Naive thymus-derived CD8-positive, alpha-beta T cell (primary cell): ENCODE measurements at regions not wholly inside any gene's neighbourhood (a gene's known extent, or its start where the extent isn't known, plus 50 kb on each side); places are given as distances from the start of the nearest gene placed in this dataset.
"Not testable (repeated sequence)": the region's sequence is repeated elsewhere in the genome, so short reads cannot be mapped to it uniquely, and the experiment has no call there.

Source experiments
- ATAC-seq, 2 donors: fragments of 150-1000 bp; cut with Tn5 transposase in 1 of 2; sonication (Bioruptor Pico), chemical (Tn5 transposase) in 1 of 2; 1 replicate in 1 of 2; 2 replicates in 1 of 2; pipeline ENCODE4 v1.10.0; 2021; ENCODE audit warnings: mild to moderate bottlenecking in 2 of 2, moderate library complexity in 2 of 2
- POLR2A ChIA-PET: fragments of 350-600 bp; sonication (Branson Sonifier 250); formaldehyde crosslinking; loops from one replicate; lab custom pipeline; 2021; ENCODE audit warnings: antibody characterized with exemption; lab: Charles Lee
- DNase-seq, 10 donors: peaks; one replicate each; pipeline versions ENCODE4 v3.0.0 to v3.0.0-alpha.2; 2020 to 2022
- H3K27ac Mint-ChIP-seq, 10 donors: one replicate each; pipeline ENCODE4 v1.8.0; 2020 to 2022; ENCODE audit warnings: mild to moderate bottlenecking in 10 of 10, mixed read lengths in 10 of 10, moderate library complexity in 4 of 10, inconsistent platforms in 1 of 10
- H3K27me3 Mint-ChIP-seq, 5 donors: one replicate each; pipeline ENCODE4 v1.8.0; 2021 to 2022; ENCODE audit warnings: mixed read lengths in 5 of 5
- H3K36me3 Mint-ChIP-seq, 3 donors: one replicate each; pipeline ENCODE4 v1.8.0; 2020 to 2022; ENCODE audit warnings: mixed read lengths in 3 of 3, mild to moderate bottlenecking in 2 of 3, inconsistent platforms in 1 of 3
- H3K4me1 Mint-ChIP-seq, 4 donors: one replicate each; pipeline ENCODE4 v1.8.0; 2021 to 2022; ENCODE audit warnings: mixed read lengths in 4 of 4
- H3K4me3 Mint-ChIP-seq, 10 donors: one replicate each; pipeline ENCODE4 v1.8.0; 2020 to 2022; ENCODE audit warnings: mild to moderate bottlenecking in 10 of 10, mixed read lengths in 10 of 10, moderate library complexity in 6 of 10, inconsistent platforms in 1 of 10
- H3K9me3 Mint-ChIP-seq, 9 donors: one replicate each; pipeline ENCODE4 v1.8.0; 2020 to 2022; ENCODE audit warnings: mixed read lengths in 9 of 9, mild to moderate bottlenecking in 3 of 9, inconsistent platforms in 1 of 9, moderate library complexity in 1 of 9

DNA sequence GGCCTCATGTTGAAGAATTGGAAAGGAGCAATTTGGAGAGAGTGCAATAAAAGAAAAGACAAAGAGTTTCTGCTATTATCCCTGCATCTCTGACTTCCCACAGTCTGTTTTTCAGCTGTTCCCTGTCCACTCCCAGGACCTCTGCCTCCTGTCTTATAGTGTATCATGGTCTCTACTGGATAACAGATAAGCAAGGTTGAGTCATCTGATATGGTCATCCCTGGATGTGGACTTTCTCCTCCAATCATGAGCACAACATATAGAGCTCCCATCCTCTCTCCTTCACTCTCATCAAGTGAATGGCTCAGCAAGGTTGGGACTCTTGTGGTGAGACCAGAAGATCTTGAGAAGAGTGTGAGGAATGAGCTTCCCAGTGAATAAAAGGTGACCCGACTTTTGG, 123.1 kb downstream of the PLCE1 start:
- no peak overlapping the region for H3K4me3 Mint-ChIP-seq
- no peak for DNase-seq
- no peaks in the 10 kb centered on the region for H3K36me3 Mint-ChIP-seq
- H3K4me1 Mint-ChIP-seq = no peaks in the 10 kb centered on the region
- H3K27me3 Mint-ChIP-seq = peaks cover 0 to 9% (median 6%) of the 10 kb centered on the region in 5 donors
- POLR2A ChIA-PET = no interaction called here
- ATAC-seq = no peak
- H3K27ac Mint-ChIP-seq = no peak overlapping the region
- H3K9me3 Mint-ChIP-seq = peaks cover 0 to 13% (median 3%) of the 10 kb centered on the region in 9 donors

DNA sequence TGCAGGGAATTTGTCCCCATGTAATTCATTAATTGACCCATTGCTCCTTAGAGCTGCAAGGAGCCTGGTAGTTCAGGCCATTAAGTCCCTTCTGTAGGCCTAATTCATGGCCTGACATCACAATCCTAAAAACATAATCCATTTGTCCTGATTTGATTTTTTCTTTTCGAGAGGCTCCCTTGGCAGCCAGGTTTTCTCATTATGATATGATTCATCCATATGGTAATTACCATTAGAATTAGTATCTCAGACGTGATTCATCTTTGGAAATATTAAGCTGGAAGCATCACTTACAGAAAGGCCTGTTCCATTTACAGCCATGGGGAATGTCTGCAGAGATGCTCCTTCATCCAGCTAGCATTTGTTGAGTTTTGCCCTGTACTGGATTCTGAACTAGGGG, 128.5 kb downstream of the PLCE1 start:
- peaks cover 0 to 4% (median 0%) of the 10 kb centered on the region in 9 donors for H3K9me3 Mint-ChIP-seq
- no peaks in the 10 kb centered on the region for H3K36me3 Mint-ChIP-seq
- H3K27ac Mint-ChIP-seq = no peak overlapping the region
- H3K27me3 Mint-ChIP-seq = peaks cover 0 to 5% (median 1%) of the 10 kb centered on the region in 5 donors
- POLR2A ChIA-PET = no interaction called here
- ATAC-seq = no peak
- DNase-seq = no peak
- no peaks in the 10 kb centered on the region for H3K4me1 Mint-ChIP-seq
- no peak overlapping the region for H3K4me3 Mint-ChIP-seq

DNA sequence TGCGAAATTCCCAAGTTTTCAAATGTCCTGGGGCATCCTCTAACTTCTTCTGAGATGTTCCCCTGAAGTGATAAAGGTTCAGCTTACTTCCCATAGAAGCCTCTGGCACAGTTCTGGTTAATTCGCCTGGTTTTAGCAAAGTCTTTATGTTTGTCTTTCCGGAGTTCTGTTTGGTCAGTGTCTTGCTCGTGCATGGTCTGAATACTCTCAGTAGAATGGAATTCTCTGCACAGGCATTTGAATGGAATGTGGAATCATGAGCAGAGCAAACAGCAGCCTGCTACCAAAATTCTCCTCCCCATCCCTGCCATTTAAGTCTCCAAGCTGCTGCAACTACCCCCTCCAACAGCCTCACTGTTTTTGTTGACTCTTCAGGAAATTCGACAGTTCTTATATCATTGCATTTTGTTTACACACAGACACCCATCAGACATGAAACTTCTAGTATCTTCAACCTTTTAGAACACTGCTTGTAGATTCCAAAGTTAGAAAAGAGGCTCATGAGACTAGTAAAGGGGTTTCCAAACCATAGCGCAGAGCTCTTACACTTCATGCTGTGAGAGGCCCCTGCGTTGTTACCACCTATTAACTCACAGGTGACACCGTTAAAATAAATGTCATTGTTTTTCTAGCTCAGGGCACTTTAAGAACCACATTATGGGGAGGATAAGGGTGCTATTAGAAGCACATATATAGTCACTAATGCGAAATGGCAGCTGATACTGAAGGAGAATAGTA, 129.7 kb downstream of the PLCE1 start:
- H3K4me1 Mint-ChIP-seq = no peaks in the 10 kb centered on the region
- H3K36me3 Mint-ChIP-seq = no peaks in the 10 kb centered on the region
- POLR2A ChIA-PET = no interaction called here
- H3K9me3 Mint-ChIP-seq = peaks cover 0 to 3% (median 0%) of the 10 kb centered on the region in 9 donors
- H3K27me3 Mint-ChIP-seq = peaks cover 0 to 7% (median 2%) of the 10 kb centered on the region in 5 donors
- DNase-seq (no peak), ATAC-seq (no peak)
- no peak overlapping the region for H3K27ac Mint-ChIP-seq
- H3K4me3 Mint-ChIP-seq = no peak overlapping the region

DNA sequence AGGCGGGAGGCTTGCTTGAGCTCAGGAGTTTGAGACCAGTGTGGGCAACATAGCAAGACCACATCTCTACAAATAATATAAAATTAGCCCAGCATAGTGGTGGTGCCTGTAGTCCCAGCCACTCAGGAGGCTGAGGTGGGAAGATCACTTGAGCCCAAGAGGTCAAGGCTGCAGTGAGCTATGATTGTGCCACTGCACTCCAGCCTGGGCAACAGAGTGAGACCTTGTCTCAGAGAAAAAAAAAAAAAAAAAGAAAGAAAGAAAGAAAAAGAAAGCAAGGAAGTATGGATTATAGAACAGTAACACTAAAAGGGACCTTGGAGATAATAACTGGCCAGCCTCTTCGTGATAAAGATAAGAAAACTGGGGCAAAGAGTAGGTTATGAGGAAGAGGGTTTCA, 130.4 kb downstream of the PLCE1 start:
- H3K4me1 Mint-ChIP-seq, H3K27ac Mint-ChIP-seq, POLR2A ChIA-PET, H3K36me3 Mint-ChIP-seq, H3K9me3 Mint-ChIP-seq, DNase-seq, H3K27me3 Mint-ChIP-seq, H3K4me3 Mint-ChIP-seq, ATAC-seq: not testable (repeated sequence)

DNA sequence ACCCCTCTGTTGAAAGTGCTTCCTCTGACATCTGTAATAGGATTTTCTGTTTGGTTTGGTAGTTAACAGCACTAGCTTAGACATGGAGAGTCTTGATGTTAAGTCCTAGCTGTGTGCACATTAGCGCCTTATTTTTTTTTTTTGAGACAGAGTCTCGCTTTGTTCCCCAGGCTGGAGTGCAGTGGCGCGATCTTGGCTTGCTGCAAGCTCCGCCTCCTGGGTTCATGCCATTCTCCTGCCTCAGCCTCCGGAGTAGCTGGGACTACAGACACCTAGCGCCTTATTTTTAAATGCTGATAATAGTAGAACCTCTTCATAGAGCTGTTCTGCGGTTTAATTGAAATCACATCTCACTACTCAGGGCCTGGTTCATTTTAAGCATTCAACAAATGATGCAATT, 131.5 kb downstream of the PLCE1 start:
- H3K36me3 Mint-ChIP-seq, H3K4me3 Mint-ChIP-seq, POLR2A ChIA-PET, H3K9me3 Mint-ChIP-seq, ATAC-seq, H3K27ac Mint-ChIP-seq, DNase-seq, H3K4me1 Mint-ChIP-seq: not testable (repeated sequence)
- H3K27me3 Mint-ChIP-seq = peaks cover 0 to 14% (median 2%) of the 10 kb centered on the region in 5 donors

DNA sequence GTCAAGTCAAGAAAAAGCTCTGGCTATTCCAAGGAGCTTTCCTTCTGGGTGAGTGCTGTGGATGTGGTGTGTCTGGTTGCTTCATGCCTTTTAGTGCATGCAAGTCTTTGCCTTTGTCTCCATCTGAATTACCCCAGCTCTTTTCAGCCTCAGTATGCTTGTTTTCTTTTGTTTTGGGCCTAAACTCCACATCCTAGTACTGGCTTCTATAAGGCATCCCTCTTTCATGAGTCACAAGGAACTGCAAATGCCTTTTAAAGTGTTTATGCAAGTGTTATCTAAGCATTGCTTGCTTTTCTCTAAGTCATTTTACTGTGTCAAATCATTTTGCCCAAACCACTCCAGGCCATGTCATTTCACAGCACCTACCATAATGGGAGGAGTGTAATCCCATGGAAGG, 132.1 kb downstream of the PLCE1 start:
- Mint-ChIP-seq H3K27ac (no peak overlapping the region), H3K27me3 (peaks cover 0 to 14% (median 2%) of the 10 kb centered on the region in 5 donors), H3K9me3 (no peaks in the 10 kb centered on the region), H3K4me1 (no peaks in the 10 kb centered on the region), H3K36me3 (no peaks in the 10 kb centered on the region), H3K4me3 (no peak overlapping the region)
- DNase-seq (no peak), ATAC-seq (no peak)
- POLR2A ChIA-PET = no interaction called here

DNA sequence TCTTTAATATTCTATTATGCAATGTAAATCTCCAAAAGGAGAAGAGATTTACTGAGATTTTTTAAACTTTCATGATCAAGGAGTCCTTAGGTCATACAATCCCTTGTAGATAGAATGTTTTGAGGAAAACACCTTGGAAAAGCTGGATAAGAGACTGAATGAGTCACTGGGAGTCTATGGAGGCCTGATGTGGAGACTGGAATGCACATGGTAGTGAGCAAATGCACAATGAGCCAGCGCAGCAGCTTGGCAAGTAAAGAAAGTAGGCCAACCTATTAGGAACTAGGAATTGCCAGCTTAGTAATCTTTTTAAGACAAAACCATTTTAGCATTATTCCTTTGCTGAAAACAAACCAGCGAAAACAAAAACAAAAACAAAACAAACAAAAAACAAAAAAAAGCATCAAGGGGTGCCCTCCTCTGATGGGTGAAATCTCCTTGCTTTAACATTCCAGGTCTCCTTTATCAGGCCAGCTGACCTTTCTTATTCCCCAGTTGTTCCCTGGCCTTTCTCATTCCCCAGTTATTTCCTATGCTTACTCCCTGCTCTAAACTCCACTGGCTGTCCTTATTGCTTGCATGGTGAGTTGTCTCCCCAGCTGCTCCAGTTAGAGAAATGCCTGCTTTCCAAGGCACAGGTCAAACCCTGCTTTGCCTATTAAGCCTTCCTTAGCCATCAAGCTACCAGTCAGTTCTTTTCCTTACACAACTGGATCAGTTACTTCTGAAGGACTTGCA, 135.8 kb downstream of the PLCE1 start:
- H3K27me3 Mint-ChIP-seq = peaks cover 0 to 12% (median 2%) of the 10 kb centered on the region in 5 donors
- ATAC-seq (no peak), DNase-seq (no peak)
- POLR2A ChIA-PET = no interaction called here
- H3K27ac Mint-ChIP-seq = no peak overlapping the region
- H3K9me3 Mint-ChIP-seq = no peaks in the 10 kb centered on the region
- no peak overlapping the region for H3K4me3 Mint-ChIP-seq
- no peaks in the 10 kb centered on the region for H3K36me3 Mint-ChIP-seq
- no peaks in the 10 kb centered on the region for H3K4me1 Mint-ChIP-seq

DNA sequence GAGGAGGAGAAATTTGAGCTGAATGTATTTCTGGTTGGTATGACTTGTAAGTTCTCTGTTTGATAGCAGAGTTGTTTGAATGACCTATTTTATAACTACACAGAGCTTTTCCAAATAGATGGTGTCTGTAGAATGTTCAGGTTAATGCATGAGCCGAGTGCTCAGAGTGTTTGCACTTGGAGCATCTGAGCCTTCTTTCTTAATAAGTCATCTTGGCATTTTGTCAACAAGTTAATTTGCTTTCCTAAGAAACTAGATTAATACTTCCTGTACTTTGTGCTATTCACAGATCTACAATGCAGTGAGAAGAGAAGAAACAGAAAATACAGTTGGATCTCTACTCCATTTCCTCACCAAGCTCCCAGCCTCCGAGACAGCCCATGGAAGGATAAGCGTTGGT, 138.2 kb downstream of the PLCE1 start:
- H3K9me3 Mint-ChIP-seq = no peaks in the 10 kb centered on the region
- H3K27me3 Mint-ChIP-seq = peaks cover 0 to 12% (median 3%) of the 10 kb centered on the region in 5 donors
- ATAC-seq = no peak

DNA sequence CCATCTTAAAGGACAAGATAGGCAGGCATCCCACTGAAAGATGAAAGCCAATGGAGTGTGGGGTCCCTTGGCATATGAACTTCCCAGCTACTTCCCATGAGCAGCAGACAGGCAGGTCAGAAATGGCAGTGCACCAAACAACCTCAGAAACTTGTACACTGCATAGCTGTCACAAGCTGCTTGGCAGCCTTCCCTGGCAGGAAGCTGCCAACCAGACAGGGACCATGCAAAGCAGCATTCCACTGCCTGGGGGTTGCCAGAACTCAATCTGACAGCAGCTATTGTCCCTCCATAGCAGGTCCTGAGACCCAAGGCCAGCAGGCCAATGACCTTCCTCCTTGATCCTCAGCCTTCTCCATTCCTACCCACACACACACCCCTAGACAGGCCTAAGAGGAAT, 139.5 kb downstream of the PLCE1 start:
- ATAC-seq (no peak), DNase-seq (no peak)
- Mint-ChIP-seq H3K27ac (no peak overlapping the region), H3K27me3 (peaks cover 0 to 11% (median 3%) of the 10 kb centered on the region in 5 donors), H3K9me3 (no peaks in the 10 kb centered on the region), H3K4me3 (no peak overlapping the region), H3K36me3 (no peaks in the 10 kb centered on the region), H3K4me1 (no peaks in the 10 kb centered on the region)
- POLR2A ChIA-PET = no interaction called here

More for the DNA sequence above, 138.2 kb downstream of the PLCE1 start:
- Mint-ChIP-seq H3K36me3 (no peaks in the 10 kb centered on the region), H3K27ac (no peak overlapping the region), H3K4me3 (no peak overlapping the region), H3K4me1 (no peaks in the 10 kb centered on the region)
- no peak for DNase-seq
- POLR2A ChIA-PET = no interaction called here

DNA sequence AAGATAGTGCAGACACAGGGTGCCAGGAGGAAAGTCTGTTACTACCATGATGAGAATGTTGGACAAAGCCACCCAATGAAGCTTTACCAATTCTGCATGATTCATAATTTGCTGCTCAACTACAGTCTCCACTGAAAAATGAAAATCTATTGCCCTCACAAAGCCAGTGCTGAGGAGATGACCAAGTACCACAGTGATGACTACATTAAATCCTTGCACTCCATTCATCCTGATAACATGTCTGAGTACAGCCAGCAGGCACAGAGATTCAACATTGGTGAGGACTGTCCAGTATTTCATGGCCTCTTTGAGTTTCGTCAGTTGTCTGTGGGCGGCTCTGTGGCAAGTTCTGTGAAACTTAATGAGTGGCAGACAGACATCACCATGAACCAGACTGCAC, 144.0 kb downstream of the PLCE1 start:
- no peak for DNase-seq
- Mint-ChIP-seq H3K4me3 (no peak overlapping the region), H3K36me3 (no peaks in the 10 kb centered on the region), H3K4me1 (no peaks in the 10 kb centered on the region), H3K27me3 (peaks cover 0 to 6% (median 1%) of the 10 kb centered on the region in 5 donors), H3K27ac (peak overlapping the region in 1 of 10 donors; percentile 45), H3K9me3 (peaks cover 0 to 2% (median 0%) of the 10 kb centered on the region in 9 donors)
- POLR2A ChIA-PET = no interaction called here
- ATAC-seq = no peak

DNA sequence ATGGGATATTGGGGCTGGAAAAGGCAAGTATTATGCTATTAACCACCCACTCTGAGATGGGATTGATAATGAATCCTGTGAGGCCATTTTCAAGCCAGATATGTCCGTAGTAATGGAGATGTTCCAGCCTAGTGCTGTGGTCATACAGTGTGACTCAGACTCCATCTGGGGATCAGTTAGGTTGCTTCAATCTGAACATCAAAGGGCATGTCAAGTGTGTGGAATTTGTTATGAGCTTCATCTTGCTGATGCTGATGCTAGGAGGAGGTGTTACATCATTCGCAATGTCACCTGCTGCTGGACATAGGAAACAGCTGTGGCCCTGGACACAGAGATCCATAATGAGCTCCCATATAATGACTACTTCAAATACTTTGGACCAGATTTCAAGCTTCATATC, 144.7 kb downstream of the PLCE1 start:
- H3K36me3 Mint-ChIP-seq = no peaks in the 10 kb centered on the region
- H3K9me3 Mint-ChIP-seq = peaks cover 0 to 2% (median 0%) of the 10 kb centered on the region in 9 donors
- no peak overlapping the region for H3K27ac Mint-ChIP-seq
- no peak overlapping the region for H3K4me3 Mint-ChIP-seq
- DNase-seq = no peak
- POLR2A ChIA-PET = no interaction called here
- no peaks in the 10 kb centered on the region for H3K4me1 Mint-ChIP-seq
- peaks cover 0 to 6% (median 1%) of the 10 kb centered on the region in 5 donors for H3K27me3 Mint-ChIP-seq
- ATAC-seq = no peak

DNA sequence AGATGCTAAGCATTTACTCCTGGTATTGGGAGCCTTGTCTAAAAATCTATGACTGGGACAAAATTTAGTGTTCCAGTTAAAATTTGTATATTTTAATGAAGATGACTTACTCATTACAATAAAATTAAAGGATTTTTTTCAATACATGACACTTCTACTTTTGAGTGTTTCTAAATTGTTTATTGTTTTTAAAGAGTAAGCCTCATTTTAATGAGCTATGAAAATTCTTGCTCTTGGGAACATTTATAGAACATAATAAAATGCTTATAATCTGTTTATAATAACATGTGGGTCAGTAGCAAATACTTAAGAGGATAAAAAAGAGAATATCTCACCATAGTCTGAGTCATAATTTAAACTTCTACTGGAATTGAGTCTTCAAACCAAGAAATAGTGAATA, 149.5 kb downstream of the PLCE1 start:
- POLR2A ChIA-PET = no interaction called here
- Mint-ChIP-seq H3K27me3 (peaks cover 0 to 6% (median 3%) of the 10 kb centered on the region in 5 donors), H3K36me3 (no peaks in the 10 kb centered on the region), H3K4me3 (no peak overlapping the region), H3K9me3 (peaks cover 0 to 9% (median 0%) of the 10 kb centered on the region in 9 donors), H3K4me1 (no peaks in the 10 kb centered on the region), H3K27ac (no peak overlapping the region)
- DNase-seq (no peak), ATAC-seq (no peak)

DNA sequence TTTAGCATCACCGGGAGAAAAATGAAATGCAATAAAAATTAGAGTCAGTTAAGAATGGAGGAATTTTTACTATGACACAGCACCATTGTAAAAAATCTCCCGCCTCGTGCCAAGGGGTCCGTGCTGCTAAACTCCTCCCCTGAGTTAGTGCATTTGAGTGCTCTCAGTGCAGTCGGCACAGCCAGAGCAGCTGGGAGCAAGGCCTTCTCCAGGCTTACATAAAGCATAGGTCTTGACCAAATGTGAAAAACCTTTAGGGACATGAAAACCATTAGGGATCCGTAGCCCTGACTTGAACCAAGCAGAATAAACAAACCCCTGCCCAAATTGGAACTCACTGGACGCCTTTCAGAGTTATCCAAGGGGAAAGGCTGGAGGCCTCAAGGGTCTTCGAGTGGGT, 152.6 kb downstream of the PLCE1 start:
- Mint-ChIP-seq H3K4me1 (peaks cover 0 to 1% (median 0%) of the 10 kb centered on the region in 4 donors), H3K9me3 (peaks cover 0 to 9% (median 0%) of the 10 kb centered on the region in 9 donors), H3K27me3 (peaks cover 0 to 11% (median 5%) of the 10 kb centered on the region in 5 donors), H3K36me3 (no peaks in the 10 kb centered on the region), H3K4me3 (no peak overlapping the region), H3K27ac (no peak overlapping the region)
- no peak for ATAC-seq
- no peak for DNase-seq
- POLR2A ChIA-PET = no interaction called here
